Skeletal muscle tissue (tissue), 3 donors: ENCODE measurements at regions not wholly inside any gene's neighbourhood (a gene's known extent, or its start where the extent isn't known, plus 50 kb on each side); places are given as distances from the start of the nearest gene placed in this dataset.
"Not testable (repeated sequence)": the region's sequence is repeated elsewhere in the genome, so short reads cannot be mapped to it uniquely, and the experiment has no call there.

Experiments
- H3K27ac ChIP-seq: one replicate; pipeline ENCODE4 v1.7.0; 2013; ENCODE audit warnings: mild to moderate bottlenecking, low read depth, low read length, inconsistent platforms
- H3K27me3 ChIP-seq, 3 donors: one replicate each; pipeline ENCODE4 v1.7.0; 2013; ENCODE audit warnings: low read length in 3 of 3; ENCODE audit not compliant: control insufficient read depth in 3 of 3, insufficient read depth in 3 of 3
- H3K36me3 ChIP-seq, 3 donors: one replicate each; pipeline ENCODE4 v1.7.0; 2013; ENCODE audit warnings: low read length in 3 of 3; ENCODE audit not compliant: control insufficient read depth in 3 of 3, insufficient read depth in 3 of 3
- H3K4me1 ChIP-seq, 3 donors: one replicate each; pipeline ENCODE4 v1.7.0; 2013; ENCODE audit warnings: low read length in 3 of 3, mild to moderate bottlenecking in 3 of 3; ENCODE audit not compliant: control insufficient read depth in 3 of 3, insufficient read depth in 3 of 3
- H3K4me3 ChIP-seq, 3 donors: one replicate each; pipeline ENCODE4 v1.7.0; 2013; ENCODE audit warnings: low read length in 3 of 3
- H3K9ac ChIP-seq, 3 donors: one replicate each; pipeline ENCODE4 v1.7.0; 2013; ENCODE audit warnings: low read length in 3 of 3, mild to moderate bottlenecking in 3 of 3, moderate library complexity in 2 of 3, low read depth in 1 of 3
- H3K9me3 ChIP-seq, 3 donors: one replicate each; pipeline ENCODE4 v1.7.0; 2013; ENCODE audit warnings: low read length in 3 of 3; ENCODE audit not compliant: control insufficient read depth in 3 of 3
- donor health status: Osteomylitis.

DNA sequence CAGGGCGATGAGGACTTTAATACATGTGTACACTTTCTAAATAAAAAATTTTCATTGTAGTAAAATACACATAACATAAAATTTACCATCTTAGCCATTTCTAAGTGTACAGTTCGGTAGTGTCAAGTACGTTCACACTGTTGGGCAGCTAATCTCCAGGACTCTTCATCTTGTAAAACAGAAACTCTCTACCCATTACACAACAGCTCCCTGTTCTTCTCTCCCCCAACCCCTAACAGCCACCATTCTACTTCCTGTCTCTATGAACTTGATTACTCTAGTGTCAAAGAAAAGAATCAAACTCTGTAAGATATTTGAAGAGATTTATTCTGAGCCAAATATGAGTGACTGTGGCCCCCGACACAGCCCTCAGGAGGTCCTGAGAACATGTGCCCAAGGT lies 208.3 kb upstream of the PLGLB1 start:
- H3K4me3 ChIP-seq, H3K27me3 ChIP-seq, H3K4me1 ChIP-seq, H3K36me3 ChIP-seq, H3K9me3 ChIP-seq, H3K27ac ChIP-seq, H3K9ac ChIP-seq: not testable (repeated sequence)

DNA sequence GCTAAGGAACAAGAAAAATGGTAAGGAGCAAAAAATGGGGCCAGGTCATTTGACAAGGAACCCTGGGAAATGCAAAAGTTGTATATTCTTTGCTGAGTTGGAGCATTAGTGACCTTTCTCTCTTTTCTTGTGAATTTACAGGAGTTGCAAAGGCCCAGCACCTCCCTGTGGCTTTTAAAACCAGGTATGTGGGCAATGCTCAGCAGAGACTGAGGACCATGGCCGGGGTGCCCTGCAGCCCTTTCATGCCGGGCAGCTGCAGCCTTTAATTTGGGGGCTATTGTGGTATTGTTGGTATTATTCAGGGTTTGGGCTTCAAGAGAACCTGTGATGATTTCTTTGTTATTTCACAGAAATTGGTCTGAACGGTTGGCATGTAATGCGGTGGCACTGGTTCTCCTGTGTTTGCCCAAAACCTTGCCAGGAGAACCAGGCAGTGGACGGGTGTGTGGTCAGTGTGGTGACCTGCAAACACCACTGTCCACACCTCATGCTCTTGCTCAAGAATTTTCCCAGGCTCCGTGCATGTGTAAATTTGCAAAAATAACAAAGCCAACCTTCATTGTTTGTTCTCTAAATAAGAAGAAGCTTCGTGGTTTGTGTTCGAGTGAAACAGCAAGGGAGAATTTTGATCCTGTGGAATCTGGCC lies 213.8 kb upstream of the PLGLB1 start:
- not testable (repeated sequence) for H3K27me3 ChIP-seq, H3K4me1 ChIP-seq, H3K9ac ChIP-seq, H3K9me3 ChIP-seq, H3K4me3 ChIP-seq, H3K36me3 ChIP-seq, H3K27ac ChIP-seq

DNA sequence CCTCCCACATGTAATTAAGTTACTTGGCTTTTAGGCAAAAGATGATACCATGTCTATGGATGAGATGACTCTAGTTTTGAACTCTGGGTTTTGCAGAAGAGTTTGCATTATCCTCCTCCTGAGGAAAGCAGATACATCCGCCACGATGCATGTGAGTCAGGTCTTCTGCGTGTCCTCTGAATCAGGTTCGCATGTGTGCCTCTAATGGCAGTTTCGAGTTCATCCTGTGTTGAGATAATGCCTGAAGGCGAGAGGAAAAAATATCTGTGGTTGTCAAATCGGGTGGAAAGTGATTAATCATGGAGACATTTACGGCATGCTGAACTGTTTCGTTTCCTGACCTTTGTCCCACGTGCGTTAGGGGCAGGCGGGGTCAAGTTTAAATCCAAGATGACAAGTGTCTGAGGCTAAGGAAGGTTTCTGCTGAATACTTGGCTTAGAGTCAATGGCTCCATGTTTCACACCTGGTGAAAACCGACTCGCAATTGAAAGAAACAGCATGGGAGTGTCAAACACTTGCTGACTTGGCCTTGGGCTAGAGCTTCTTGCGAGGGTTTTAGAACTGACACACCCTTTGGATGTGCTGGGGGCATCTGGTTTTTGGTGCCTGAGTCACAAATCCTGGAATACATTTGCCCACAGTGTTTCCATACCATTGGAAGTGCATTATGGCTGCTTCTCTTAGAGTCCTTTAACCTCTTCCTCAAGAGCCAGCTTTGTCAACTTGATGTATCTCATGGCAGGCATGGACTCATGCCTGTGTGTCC lies 216.1 kb upstream of the PLGLB1 start:
- H3K9me3 ChIP-seq, H3K4me1 ChIP-seq, H3K36me3 ChIP-seq, H3K4me3 ChIP-seq, H3K27me3 ChIP-seq, H3K27ac ChIP-seq, H3K9ac ChIP-seq: not testable (repeated sequence)

- H3K9ac ChIP-seq, H3K27ac ChIP-seq, H3K9me3 ChIP-seq, H3K36me3 ChIP-seq, H3K27me3 ChIP-seq, H3K4me1 ChIP-seq, H3K4me3 ChIP-seq: not testable (repeated sequence)
Observed at GRCh38 chr2:87239558-87240215, 218.0 kb upstream of the PLGLB1 start.

DNA sequence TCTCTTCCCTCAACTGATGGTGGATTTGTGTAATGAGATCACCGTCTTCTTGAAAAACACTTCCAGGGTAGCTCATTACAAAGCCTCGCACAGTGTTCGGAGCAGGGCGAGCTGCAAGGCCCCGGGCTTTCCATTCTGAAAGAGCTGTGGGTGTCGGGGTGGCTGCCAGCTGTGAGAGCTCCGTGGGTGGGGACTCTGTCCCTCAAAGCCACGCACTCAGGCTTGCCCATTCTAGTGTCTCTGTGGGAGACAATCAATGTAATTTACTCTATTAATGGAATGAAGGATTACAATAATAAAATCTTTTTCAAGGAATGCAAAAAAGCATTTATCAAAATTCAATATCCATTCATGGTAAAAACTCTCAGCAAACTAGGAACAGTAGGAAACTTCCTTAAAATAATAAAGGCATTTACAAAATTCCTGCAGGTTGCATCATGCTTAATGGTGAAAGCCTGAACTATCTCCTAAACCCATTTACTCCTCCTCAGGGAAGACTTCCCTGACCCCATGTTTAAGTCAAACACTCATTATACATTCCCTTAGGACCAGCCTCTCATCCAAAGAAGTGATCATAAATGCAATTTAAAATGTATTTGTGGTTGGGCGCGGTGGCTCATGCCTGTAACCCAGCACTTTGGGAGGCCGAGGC lies 224.5 kb upstream of the PLGLB1 start:
- H3K27ac ChIP-seq, H3K9ac ChIP-seq, H3K27me3 ChIP-seq, H3K36me3 ChIP-seq, H3K4me1 ChIP-seq, H3K4me3 ChIP-seq, H3K9me3 ChIP-seq: not testable (repeated sequence)

DNA sequence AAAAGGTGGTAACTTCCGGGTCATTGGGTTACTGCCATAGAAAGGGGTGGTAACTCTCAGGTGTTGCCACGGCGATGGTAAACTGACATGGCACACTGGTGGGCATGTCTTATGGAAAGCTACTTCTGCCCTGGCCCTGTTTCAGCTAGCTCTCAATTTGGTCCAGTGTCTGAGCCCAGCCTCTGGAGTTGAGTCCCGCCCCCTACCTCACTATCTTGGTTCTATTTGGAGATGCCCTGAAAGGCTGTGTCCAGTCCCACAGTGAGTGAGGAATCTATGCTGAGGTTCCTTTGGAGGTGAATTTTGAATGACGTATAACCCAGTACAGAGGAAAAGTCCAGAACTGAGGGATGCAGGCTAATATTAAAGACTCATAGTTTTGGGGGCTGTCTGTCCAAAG lies 230.4 kb upstream of the PLGLB1 start:
- not testable (repeated sequence) for H3K9ac ChIP-seq, H3K27ac ChIP-seq, H3K4me1 ChIP-seq, H3K27me3 ChIP-seq, H3K9me3 ChIP-seq, H3K4me3 ChIP-seq, H3K36me3 ChIP-seq

- not testable (repeated sequence) for H3K27me3 ChIP-seq, H3K4me1 ChIP-seq, H3K36me3 ChIP-seq, H3K9me3 ChIP-seq, H3K27ac ChIP-seq, H3K4me3 ChIP-seq, H3K9ac ChIP-seq
Observed at GRCh38 chr2:87254562-87254961, 232.9 kb upstream of the PLGLB1 start.

- H3K4me1 ChIP-seq, H3K9ac ChIP-seq, H3K9me3 ChIP-seq, H3K27me3 ChIP-seq, H3K36me3 ChIP-seq, H3K4me3 ChIP-seq, H3K27ac ChIP-seq: not testable (repeated sequence)
Observed at GRCh38 chr2:87255410-87255809, 233.8 kb upstream of the PLGLB1 start.

- not testable (repeated sequence) for H3K27me3 ChIP-seq, H3K4me1 ChIP-seq, H3K4me3 ChIP-seq, H3K9ac ChIP-seq, H3K9me3 ChIP-seq, H3K27ac ChIP-seq, H3K36me3 ChIP-seq
Observed at GRCh38 chr2:87258887-87259286, 237.2 kb upstream of the PLGLB1 start.

DNA sequence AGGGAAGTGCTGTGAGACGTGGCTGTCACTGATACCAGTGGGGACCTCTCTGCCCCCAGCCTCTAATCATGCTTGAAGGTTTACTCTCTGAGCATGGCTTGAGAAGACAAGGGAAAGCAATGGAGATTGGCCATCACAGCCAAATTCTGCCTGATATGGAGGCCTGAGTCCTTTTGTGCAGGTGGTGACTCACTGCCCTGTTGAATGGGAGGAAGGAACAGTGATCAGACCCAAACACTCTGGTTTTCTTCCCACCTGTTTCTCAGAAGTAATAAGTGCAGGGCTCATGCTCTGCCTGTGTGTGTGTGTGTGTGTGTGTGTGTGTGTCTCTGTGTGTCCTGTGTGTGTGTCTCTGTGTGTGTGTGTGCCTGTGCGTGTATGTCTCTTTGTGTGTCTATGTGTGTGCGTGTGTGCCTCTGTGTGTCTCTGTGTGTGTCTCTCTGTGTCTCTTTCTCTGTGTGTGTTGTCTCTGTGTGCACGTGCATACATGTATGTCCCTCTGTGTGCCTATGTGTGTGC lies 240.6 kb upstream of the PLGLB1 start:
- H3K4me1 ChIP-seq, H3K27me3 ChIP-seq, H3K36me3 ChIP-seq, H3K9ac ChIP-seq, H3K27ac ChIP-seq, H3K9me3 ChIP-seq, H3K4me3 ChIP-seq: not testable (repeated sequence)
